ENCODE measurements at regions not wholly inside any gene's neighbourhood (a gene's known extent, or its start where the extent isn't known, plus 50 kb on each side); places are given as distances from the start of the nearest gene placed in this dataset.

DNA sequence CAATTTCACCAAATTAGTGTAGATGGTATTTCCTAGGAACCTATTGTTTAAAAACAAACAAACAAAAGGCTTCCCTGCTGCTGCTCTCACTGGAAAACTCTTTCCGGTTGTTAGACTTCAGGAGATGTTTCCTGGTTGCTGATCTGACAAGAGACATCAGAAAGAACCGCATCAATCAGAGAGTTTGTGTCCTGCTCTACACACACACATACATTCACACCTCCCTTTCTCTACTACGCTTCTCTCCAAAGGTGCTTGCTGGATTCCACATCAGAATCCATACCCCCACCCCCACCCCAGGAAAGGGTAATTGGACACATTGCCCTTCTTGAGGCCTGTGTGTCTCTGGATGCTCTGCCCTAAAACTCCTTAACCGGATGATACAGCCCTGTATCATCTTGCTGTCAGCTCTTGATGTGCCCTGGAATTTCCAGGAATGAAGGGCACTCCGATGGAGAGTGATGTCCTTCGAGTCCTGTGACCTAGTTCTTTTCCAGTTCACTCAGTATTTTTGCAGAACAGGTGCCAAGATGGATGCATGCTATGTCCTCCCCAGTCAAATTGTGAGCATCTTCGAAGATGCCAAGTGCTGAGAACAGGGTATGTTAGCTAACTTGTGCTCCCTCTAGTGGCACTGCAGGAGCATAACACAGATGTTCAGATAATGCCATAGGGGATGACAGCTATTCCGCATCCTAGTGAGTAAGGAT, 113.7 kb upstream of the SLC35F3 start (continued):
- TF ChIP-seq, protein P1, sequence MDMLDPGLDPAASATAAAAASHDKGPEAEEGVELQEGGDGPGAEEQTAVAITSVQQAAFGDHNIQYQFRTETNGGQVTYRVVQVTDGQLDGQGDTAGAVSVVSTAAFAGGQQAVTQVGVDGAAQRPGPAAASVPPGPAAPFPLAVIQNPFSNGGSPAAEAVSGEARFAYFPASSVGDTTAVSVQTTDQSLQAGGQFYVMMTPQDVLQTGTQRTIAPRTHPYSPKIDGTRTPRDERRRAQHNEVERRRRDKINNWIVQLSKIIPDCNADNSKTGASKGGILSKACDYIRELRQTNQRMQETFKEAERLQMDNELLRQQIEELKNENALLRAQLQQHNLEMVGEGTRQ (IDR thresholded peaks at IDR 0.05; ENCODE audit: borderline replicate concordance, low read depth, low read length) = no peak

DNA sequence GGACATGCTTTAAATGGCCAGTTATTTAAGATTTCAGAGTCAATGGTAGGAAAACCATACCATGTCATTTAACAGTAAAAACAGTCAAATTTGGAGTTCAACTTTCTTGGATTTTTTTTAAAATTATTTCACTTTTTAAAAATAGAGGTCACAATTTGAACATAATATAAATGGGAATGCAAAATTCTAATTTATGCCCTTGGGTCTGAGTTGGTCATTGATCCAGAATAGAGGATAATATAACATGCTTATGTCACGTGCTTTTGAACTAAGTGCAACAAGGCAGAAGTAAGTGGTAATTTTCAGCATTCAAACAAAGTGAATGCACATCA, 113.1 kb upstream of the SLC35F3 start:
- 11% methylated on average over 1 of the region's 1 CpG for WGBS (ENCODE audit: low lambda C conversion rate)
- H3K9me3 ChIP-seq = no peaks in the 10 kb centered on the region
- no peaks in the 10 kb centered on the region for H4K20me1 ChIP-seq (ENCODE audit: insufficient read depth)
- no peaks in the 10 kb centered on the region for H3K36me3 ChIP-seq (replicated peaks in 1 of 2; ENCODE audit: control insufficient read depth in 1 of 2, insufficient read depth in 2 of 2, low read length in 1 of 2)
- H3F3A ChIP-seq (replicated peaks; ENCODE audit: insufficient read depth) = no peaks in the 10 kb centered on the region
- H3K27me3 ChIP-seq (ENCODE audit: insufficient read depth) = no peaks in the 10 kb centered on the region
- H3K4me2 ChIP-seq = no peak overlapping the region
- POLR2A ChIA-PET = interaction anchor here (0.6 kb wide), 1 partner anchor 10 kb away, joined by 4 read pairs; no protein-coding TSS in a partner anchor
- no peak for DNase-seq
- TF ChIP-seq SIN3A (IDR thresholded peaks at IDR 0.05; ENCODE audit: borderline replicate concordance, low read depth, low read length) (no peak), TEAD4 (IDR thresholded peaks at IDR 0.05; ENCODE audit: borderline replicate concordance, insufficient read depth) (no peak), ELF1 (IDR thresholded peaks at IDR 0.05) (no peak), RCOR1 (IDR thresholded peaks at IDR 0.05; ENCODE audit: low read length) (no peak), MEF2A (IDR thresholded peaks at IDR 0.05; ENCODE audit: borderline replicate concordance, low read depth) (no peak), EZH2phosphoT487 (IDR thresholded peaks at IDR 0.05; ENCODE audit: borderline replicate concordance, low read depth) (no peak), POLR2AphosphoS5 (IDR thresholded peaks at IDR 0.05; ENCODE audit: low read depth, low read length) (no peak), FOXJ3 (CRISPR knock-in tag; IDR thresholded peaks at IDR 0.05) (no peak), MXI1 (IDR thresholded peaks at IDR 0.05; ENCODE audit: low read depth, low read length) (no peak), CHD2 (IDR thresholded peaks at IDR 0.05; ENCODE audit: low read length, partially characterized antibody) (no peak), RXRA (IDR thresholded peaks at IDR 0.05; ENCODE audit: borderline replicate concordance, low read depth) (no peak)
- TF ChIP-seq, protein P2, sequence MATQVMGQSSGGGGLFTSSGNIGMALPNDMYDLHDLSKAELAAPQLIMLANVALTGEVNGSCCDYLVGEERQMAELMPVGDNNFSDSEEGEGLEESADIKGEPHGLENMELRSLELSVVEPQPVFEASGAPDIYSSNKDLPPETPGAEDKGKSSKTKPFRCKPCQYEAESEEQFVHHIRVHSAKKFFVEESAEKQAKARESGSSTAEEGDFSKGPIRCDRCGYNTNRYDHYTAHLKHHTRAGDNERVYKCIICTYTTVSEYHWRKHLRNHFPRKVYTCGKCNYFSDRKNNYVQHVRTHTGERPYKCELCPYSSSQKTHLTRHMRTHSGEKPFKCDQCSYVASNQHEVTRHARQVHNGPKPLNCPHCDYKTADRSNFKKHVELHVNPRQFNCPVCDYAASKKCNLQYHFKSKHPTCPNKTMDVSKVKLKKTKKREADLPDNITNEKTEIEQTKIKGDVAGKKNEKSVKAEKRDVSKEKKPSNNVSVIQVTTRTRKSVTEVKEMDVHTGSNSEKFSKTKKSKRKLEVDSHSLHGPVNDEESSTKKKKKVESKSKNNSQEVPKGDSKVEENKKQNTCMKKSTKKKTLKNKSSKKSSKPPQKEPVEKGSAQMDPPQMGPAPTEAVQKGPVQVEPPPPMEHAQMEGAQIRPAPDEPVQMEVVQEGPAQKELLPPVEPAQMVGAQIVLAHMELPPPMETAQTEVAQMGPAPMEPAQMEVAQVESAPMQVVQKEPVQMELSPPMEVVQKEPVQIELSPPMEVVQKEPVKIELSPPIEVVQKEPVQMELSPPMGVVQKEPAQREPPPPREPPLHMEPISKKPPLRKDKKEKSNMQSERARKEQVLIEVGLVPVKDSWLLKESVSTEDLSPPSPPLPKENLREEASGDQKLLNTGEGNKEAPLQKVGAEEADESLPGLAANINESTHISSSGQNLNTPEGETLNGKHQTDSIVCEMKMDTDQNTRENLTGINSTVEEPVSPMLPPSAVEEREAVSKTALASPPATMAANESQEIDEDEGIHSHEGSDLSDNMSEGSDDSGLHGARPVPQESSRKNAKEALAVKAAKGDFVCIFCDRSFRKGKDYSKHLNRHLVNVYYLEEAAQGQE (IDR thresholded peaks at IDR 0.05; ENCODE audit: low read depth, low read length) = no peak
- TF ChIP-seq, protein P3, sequence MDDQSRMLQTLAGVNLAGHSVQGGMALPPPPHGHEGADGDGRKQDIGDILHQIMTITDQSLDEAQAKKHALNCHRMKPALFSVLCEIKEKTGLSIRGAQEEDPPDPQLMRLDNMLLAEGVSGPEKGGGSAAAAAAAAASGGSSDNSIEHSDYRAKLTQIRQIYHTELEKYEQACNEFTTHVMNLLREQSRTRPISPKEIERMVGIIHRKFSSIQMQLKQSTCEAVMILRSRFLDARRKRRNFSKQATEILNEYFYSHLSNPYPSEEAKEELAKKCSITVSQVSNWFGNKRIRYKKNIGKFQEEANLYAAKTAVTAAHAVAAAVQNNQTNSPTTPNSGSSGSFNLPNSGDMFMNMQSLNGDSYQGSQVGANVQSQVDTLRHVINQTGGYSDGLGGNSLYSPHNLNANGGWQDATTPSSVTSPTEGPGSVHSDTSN (IDR thresholded peaks at IDR 0.05) = no peak
- TF ChIP-seq, protein P1 (IDR thresholded peaks at IDR 0.05; ENCODE audit: borderline replicate concordance, low read depth, low read length) = no peak
- TF ChIP-seq, protein P4, sequence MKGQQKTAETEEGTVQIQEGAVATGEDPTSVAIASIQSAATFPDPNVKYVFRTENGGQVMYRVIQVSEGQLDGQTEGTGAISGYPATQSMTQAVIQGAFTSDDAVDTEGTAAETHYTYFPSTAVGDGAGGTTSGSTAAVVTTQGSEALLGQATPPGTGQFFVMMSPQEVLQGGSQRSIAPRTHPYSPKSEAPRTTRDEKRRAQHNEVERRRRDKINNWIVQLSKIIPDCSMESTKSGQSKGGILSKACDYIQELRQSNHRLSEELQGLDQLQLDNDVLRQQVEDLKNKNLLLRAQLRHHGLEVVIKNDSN (IDR thresholded peaks at IDR 0.05; ENCODE audit: borderline replicate concordance, low read depth) = no peak
- H2AFZ ChIP-seq (ENCODE audit: low read depth) = no peak overlapping the region
- CTCF ChIA-PET = interaction anchor here (0.6 to 6.2 kb wide), 54 partner anchors 9 to 483 kb away, joined by 3 to 64 read pairs (median 4); partner anchors contain the start of genes KCNK1 and SLC35F3
- no peaks in the 10 kb centered on the region for H3K79me2 ChIP-seq (ENCODE audit: insufficient read depth)
- H3K9me2 ChIP-seq = no peaks in the 10 kb centered on the region
- H3K4me3 ChIP-seq (ENCODE audit: low read depth in 2 of 2, low read length in 1 of 2) = no peak overlapping the region; a peak in 1 of 4 replicates
- H3K9ac ChIP-seq = no peak overlapping the region
- no peaks in the 10 kb centered on the region for H3K4me1 ChIP-seq (ENCODE audit: control insufficient read depth in 1 of 2, insufficient read depth in 2 of 2, low read depth in 1 of 2, low read length in 1 of 2)
- H3K27ac ChIP-seq (ENCODE audit: low read depth in 2 of 2, low read length in 1 of 2) = no peak overlapping the region

Measured in SK-N-SH (cell line).